NCI-H2196 (cell line): ENCODE measurements at regions not wholly inside any gene's neighbourhood (a gene's known extent, or its start where the extent isn't known, plus 50 kb on each side); places are given as distances from the start of the nearest gene placed in this dataset.

Experiments used
- DNase-seq: peaks from one replicate; lab custom pipeline; 2025; ENCODE audit not compliant: unreplicated experiment; lab: John Stamatoyannopoulos, UW

GRCh38 chr6:79864421-79864820 is 82.9 kb downstream of the ELOVL4 start:
- DNase-seq, result no peak

GRCh38 chr6:79864001-79864400 is 83.4 kb downstream of the ELOVL4 start:
- DNase-seq, result no peak

GRCh38 chr6:79863566-79863965 is 83.8 kb downstream of the ELOVL4 start:
- DNase-seq, result no peak

GRCh38 chr6:79862711-79863110 is 84.6 kb downstream of the ELOVL4 start:
- no peak for DNase-seq

- no peak for DNase-seq
Measured at GRCh38 chr6:79862126-79862525, 85.2 kb downstream of the ELOVL4 start.

- DNase-seq, result no peak
Measured at GRCh38 chr6:79861023-79861422, 86.3 kb downstream of the ELOVL4 start.

GRCh38 chr6:79847426-79847825 is 99.9 kb downstream of the ELOVL4 start:
- no peak for DNase-seq

- DNase-seq, result no peak
Measured at GRCh38 chr6:79842376-79843040, 104.8 kb downstream of the ELOVL4 start.

GRCh38 chr6:79841577-79842375 is 105.6 kb downstream of the ELOVL4 start:
- no peak for DNase-seq

- no peak for DNase-seq
Measured at GRCh38 chr6:79838851-79839250, 108.5 kb downstream of the ELOVL4 start.

- DNase-seq, result no peak
Measured at GRCh38 chr6:79833964-79834284, 113.4 kb downstream of the ELOVL4 start.

- DNase-seq, result no peak
Measured at GRCh38 chr6:79833264-79833963, 113.9 kb downstream of the ELOVL4 start.

- no peak for DNase-seq
Measured at GRCh38 chr6:79832723-79833122, 114.6 kb downstream of the ELOVL4 start.

GRCh38 chr6:79824202-79824601 is 123.2 kb downstream of the ELOVL4 start:
- DNase-seq, result no peak

GRCh38 chr6:79821859-79822258 is 125.5 kb downstream of the ELOVL4 start:
- DNase-seq, result no peak

GRCh38 chr6:79818471-79818870 is 128.9 kb downstream of the ELOVL4 start:
- no peak for DNase-seq

- no peak for DNase-seq
Measured at GRCh38 chr6:79814940-79815339, 132.4 kb downstream of the ELOVL4 start.

GRCh38 chr6:79813854-79814709 is 133.3 kb downstream of the ELOVL4 start:
- DNase-seq, result peak; percentile 84

- no peak for DNase-seq
Measured at GRCh38 chr6:79813143-79813850, 134.1 kb downstream of the ELOVL4 start.

GRCh38 chr6:79812195-79812594 is 135.2 kb downstream of the ELOVL4 start:
- DNase-seq, result no peak

- DNase-seq, result no peak
Measured at GRCh38 chr6:79810871-79811270, 136.5 kb downstream of the ELOVL4 start.
